WTC11 (cell line): ENCODE measurements at regions not wholly inside any gene's neighbourhood (a gene's known extent, or its start where the extent isn't known, plus 50 kb on each side); places are given as distances from the start of the nearest gene placed in this dataset.

ENCODE experiments used
- ATAC-seq: fragments of 200-7000 bp; cut with Tn5 transposase; 2 replicates; pipeline ENCODE4 v1.10.0; 2021; ENCODE audit warnings: mild to moderate bottlenecking, moderate library complexity
- CTCF ChIA-PET: fragments of 300-600 bp; sonication (Branson Sonifier 250); formaldehyde crosslinking; loops from one replicate; lab custom pipeline; 2021; ENCODE audit warnings: antibody characterized with exemption; lab: Charles Lee
- POLR2A ChIA-PET: fragments of 350-600 bp; sonication (Branson Sonifier 250); formaldehyde crosslinking; loops from one replicate; lab custom pipeline; 2021; ENCODE audit warnings: antibody characterized with exemption; lab: Charles Lee
- DNase-seq: peaks from one replicate; pipeline ENCODE4 v3.0.0; 2021; ENCODE audit warnings: low spot score
- H3K27ac Mint-ChIP-seq: 2 replicates; pipeline ENCODE4 v1.8.0; 2021; ENCODE audit warnings: mixed read lengths
- H3K27me3 Mint-ChIP-seq: 2 replicates; pipeline ENCODE4 v1.8.0; 2021; ENCODE audit warnings: low read depth, mild to moderate bottlenecking, moderate library complexity, mixed read lengths
- H3K36me3 Mint-ChIP-seq: 2 replicates; pipeline ENCODE4 v1.8.0; 2021; ENCODE audit warnings: mixed read lengths
- H3K4me1 Mint-ChIP-seq: 2 replicates; pipeline ENCODE4 v1.8.0; 2022; ENCODE audit warnings: mixed read lengths
- H3K4me3 Mint-ChIP-seq: 2 replicates; pipeline ENCODE4 v1.8.0; 2021; ENCODE audit warnings: mild to moderate bottlenecking, moderate library complexity, mixed read lengths
- H3K9me3 Mint-ChIP-seq: 2 replicates; pipeline ENCODE4 v1.8.0; 2021; ENCODE audit warnings: mixed read lengths
- ATF1 ChIP-seq: sonication (generic); formaldehyde crosslinking; IDR thresholded peaks from 2 replicates; pipeline ENCODE4 v1.8.1; 2023; ENCODE audit warnings: mild to moderate bottlenecking, moderate library complexity, missing genetic modification reagents
- ATF2 ChIP-seq: sonication (generic); formaldehyde crosslinking; IDR thresholded peaks from 2 replicates; pipeline ENCODE4 v1.8.1; 2022; ENCODE audit warnings: low read depth, missing genetic modification reagents, borderline replicate concordance
- ATF6 ChIP-seq: sonication (generic); formaldehyde crosslinking; IDR thresholded peaks from 2 replicates; pipeline ENCODE4 v1.8.1; 2023; ENCODE audit warnings: mild to moderate bottlenecking, missing genetic modification reagents
- CREM ChIP-seq: sonication (generic); formaldehyde crosslinking; IDR thresholded peaks from 2 replicates; pipeline ENCODE4 v1.8.1; 2022; ENCODE audit warnings: mild to moderate bottlenecking, missing genetic modification reagents, moderate library complexity
- E2F5 ChIP-seq: sonication (generic); formaldehyde crosslinking; IDR thresholded peaks from 2 replicates; pipeline ENCODE4 v1.8.1; 2022; ENCODE audit warnings: mild to moderate bottlenecking, moderate library complexity, missing genetic modification reagents
- ERG ChIP-seq: fragments of 250-450 bp; sonication (Bioruptor Pico); IDR thresholded peaks from 2 replicates; pipeline ENCODE4 v1.8.0; 2021; ENCODE audit warnings: mild to moderate bottlenecking
- FOXJ3 ChIP-seq: sonication (generic); formaldehyde crosslinking; IDR thresholded peaks from 2 replicates; pipeline ENCODE4 v1.9.0; 2021; ENCODE audit warnings: missing genetic modification reagents, mild to moderate bottlenecking, borderline replicate concordance
- FOXK1 ChIP-seq: sonication (generic); formaldehyde crosslinking; IDR thresholded peaks from 2 replicates; pipeline ENCODE4 v1.8.0; 2022; ENCODE audit warnings: mild to moderate bottlenecking, moderate library complexity, missing genetic modification reagents
- GRHL2 ChIP-seq: fragments of 250-450 bp; sonication (Bioruptor Pico); IDR thresholded peaks from 2 replicates; pipeline ENCODE4 v1.8.0; 2022; ENCODE audit warnings: mild to moderate bottlenecking, moderate library complexity; ENCODE audit not compliant: insufficient replicate concordance, severe bottlenecking
- HMGA2 ChIP-seq: fragments of 250-450 bp; sonication (Bioruptor Pico); IDR thresholded peaks from 2 replicates; pipeline ENCODE4 v1.4.0; 2021; ENCODE audit warnings: mild to moderate bottlenecking, moderate library complexity
- IRF1 ChIP-seq: sonication (generic); formaldehyde crosslinking; IDR thresholded peaks from 2 replicates; pipeline ENCODE4 v1.8.0; 2023; ENCODE audit warnings: missing genetic modification reagents
- KAT7 ChIP-seq: sonication (generic); formaldehyde crosslinking; IDR thresholded peaks from 2 replicates; pipeline ENCODE4 v1.8.1; 2023; ENCODE audit warnings: missing genetic modification reagents, mild to moderate bottlenecking, borderline replicate concordance
- MAX ChIP-seq: sonication (generic); formaldehyde crosslinking; IDR thresholded peaks from 2 replicates; pipeline ENCODE4 v1.8.0; 2022; ENCODE audit warnings: mild to moderate bottlenecking, missing genetic modification reagents
- MXD4 ChIP-seq: fragments of 250-450 bp; sonication (Bioruptor Pico); IDR thresholded peaks from 2 replicates; pipeline ENCODE4 v1.8.0; 2021; ENCODE audit warnings: mild to moderate bottlenecking, moderate library complexity, borderline replicate concordance
- PRDM15 ChIP-seq: sonication (generic); formaldehyde crosslinking; IDR thresholded peaks from 2 replicates; pipeline ENCODE4 v1.8.0; 2022; ENCODE audit warnings: missing genetic modification reagents
- RORB ChIP-seq: fragments of 250-450 bp; sonication (Bioruptor Pico); IDR thresholded peaks from 2 replicates; pipeline ENCODE4 v1.9.0; 2021; ENCODE audit warnings: mild to moderate bottlenecking
- SMAD3 ChIP-seq: sonication (generic); formaldehyde crosslinking; IDR thresholded peaks from 2 replicates; pipeline ENCODE4 v1.8.0; 2022; ENCODE audit warnings: missing genetic modification reagents, mild to moderate bottlenecking, borderline replicate concordance
- ZNF281 ChIP-seq: sonication (generic); formaldehyde crosslinking; IDR thresholded peaks from 2 replicates; pipeline ENCODE4 v1.8.0; 2023; ENCODE audit warnings: mild to moderate bottlenecking, missing genetic modification reagents
- ZNF423 ChIP-seq: fragments of 250-450 bp; sonication (Bioruptor Pico); IDR thresholded peaks from 2 replicates; pipeline ENCODE4 v2.1.2; 2022; ENCODE audit warnings: mild to moderate bottlenecking, moderate library complexity
- ZNF425 ChIP-seq: fragments of 250-450 bp; sonication (Bioruptor Pico); conservative IDR thresholded peaks from 2 replicates; pipeline ENCODE4 v1.9.0; 2021; ENCODE audit warnings: mild to moderate bottlenecking
- ZNF671 ChIP-seq: fragments of 250-450 bp; sonication (Bioruptor Pico); IDR thresholded peaks from 2 replicates; pipeline ENCODE4 v1.8.0; 2021; ENCODE audit warnings: mild to moderate bottlenecking

- TF ChIP-seq GRHL2 (CRISPR knock-in tag), result no peak
- TF ChIP-seq ATF6 (CRISPR knock-in tag), result no peak
Measured at GRCh38 chr20:60810561-60810960, 441.5 kb upstream of the CDH4 start (continued).

GRCh38 chr20:60812561-60812960, 439.5 kb upstream of the CDH4 start:
- Mint-ChIP-seq H3K4me3 (no peak overlapping the region), H3K27me3 (peaks cover 52% of the 10 kb centered on the region), H3K9me3 (peaks cover 67% of the 10 kb centered on the region), H3K36me3 (peaks cover 19% of the 10 kb centered on the region), H3K4me1 (no peaks in the 10 kb centered on the region), H3K27ac (no peak overlapping the region)
- DNase-seq (no peak), ATAC-seq (no peak)
- TF ChIP-seq SMAD3 (CRISPR knock-in tag) (no peak), MXD4 (CRISPR knock-in tag) (no peak), FOXJ3 (CRISPR knock-in tag) (no peak), ZNF423 (CRISPR knock-in tag) (no peak), IRF1 (CRISPR knock-in tag) (no peak), MAX (no peak), RORB (CRISPR knock-in tag) (no peak), ATF1 (CRISPR knock-in tag) (no peak), PRDM15 (no peak), ERG (no peak), ZNF671 (no peak), E2F5 (no peak), HMGA2 (CRISPR knock-in tag) (no peak), ATF2 (no peak), KAT7 (CRISPR knock-in tag) (no peak), CREM (CRISPR knock-in tag) (no peak), ZNF281 (CRISPR knock-in tag) (no peak), FOXK1 (CRISPR knock-in tag) (no peak), ZNF425 (CRISPR knock-in tag) (no peak)
- ChIA-PET CTCF (no interaction called here), POLR2A (no interaction called here)
